GM12892 (cell line): ENCODE measurements at regions not wholly inside any gene's neighbourhood (a gene's known extent, or its start where the extent isn't known, plus 50 kb on each side); places are given as distances from the start of the nearest gene placed in this dataset.

Experiments used
- POLR2A ChIP-seq: IDR thresholded peaks from 2 replicates; pipeline ENCODE4 v1.6.1; 2011; ENCODE audit warnings: low read depth, low read length, control low read depth
- POLR2AphosphoS5 ChIP-seq: IDR thresholded peaks from 2 replicates; pipeline ENCODE4 v1.6.1; 2011; ENCODE audit warnings: low read depth, low read length, control low read depth
- TAF1 ChIP-seq: IDR thresholded peaks from 2 replicates; pipeline ENCODE4 v1.6.1; 2011; ENCODE audit warnings: low read depth, mild to moderate bottlenecking, control low read depth, low read length, borderline replicate concordance

- TF ChIP-seq POLR2AphosphoS5 (no peak), POLR2A (no peak), TAF1 (no peak)
These were observed 62.7 kb upstream of the BNIP2 start for GRCh38 chr15:59751552-59752413.
